HEK293 (cell line): ENCODE measurements at regions not wholly inside any gene's neighbourhood (a gene's known extent, or its start where the extent isn't known, plus 50 kb on each side); places are given as distances from the start of the nearest gene placed in this dataset.
A peak's percentile ranks its signal among the peaks of the same experiment; 100 is the strongest.

ENCODE experiments used
- CTCF ChIA-PET: fragments of 350-600 bp; formaldehyde crosslinking; extraction: SDS; loops from one replicate; lab custom pipeline; 2021; ENCODE audit warnings: antibody characterized with exemption; lab: Yijun Ruan, JAX
- POLR2A ChIA-PET: fragments of 300-600 bp; formaldehyde crosslinking; extraction: SDS; loops from one replicate; lab custom pipeline; 2020; ENCODE audit warnings: antibody characterized with exemption, inconsistent platforms; lab: Yijun Ruan, JAX
- H3K27ac ChIP-seq: fragments of 200-500 bp; sonication (Bioruptor generic); 2 replicates; pipeline ENCODE4 v1.5.1; 2014; ENCODE audit warnings: low read depth, low read length, control low read depth, inconsistent platforms; ENCODE audit errors: extremely low read depth
- H3K36me3 ChIP-seq, 2 experiments: fragments of 200-500 bp in 1 of 2; sonication (Bioruptor generic) in 1 of 2; 1 replicate in 1 of 2; 2 replicates in 1 of 2; pipeline ENCODE4 v1.5.1; 2014 to 2017; ENCODE audit warnings: inconsistent platforms in 2 of 2, low read length in 2 of 2; ENCODE audit not compliant: control insufficient read depth in 2 of 2, insufficient read depth in 1 of 2
- H3K4me1 ChIP-seq: fragments of 200-500 bp; sonication (Bioruptor generic); 2 replicates; pipeline ENCODE4 v1.5.1; 2014; ENCODE audit warnings: mild to moderate bottlenecking, low read length, inconsistent platforms; ENCODE audit not compliant: control insufficient read depth, insufficient read depth
- H3K4me3 ChIP-seq: 2 replicates; pipeline ENCODE4 v1.5.1; 2011; ENCODE audit warnings: low read depth, mild to moderate bottlenecking, control low read depth, low read length, moderate library complexity
- H3K9me3 ChIP-seq: fragments of 200-500 bp; sonication (Bioruptor generic); 2 replicates; pipeline ENCODE4 v1.5.1; 2014; ENCODE audit warnings: low read depth, low read length, inconsistent platforms; ENCODE audit not compliant: control insufficient read depth, insufficient read depth
- ATF2 ChIP-seq: fragments of 450-650 bp; formaldehyde crosslinking; IDR thresholded peaks from 2 replicates; pipeline ENCODE4 v1.5.1; 2016; ENCODE audit warnings: missing biosample characterization, missing genetic modification characterization, low read depth
- BCL11B ChIP-seq: fragments of 450-650 bp; formaldehyde crosslinking; IDR thresholded peaks from 2 replicates; pipeline ENCODE4 v1.5.1; 2016; ENCODE audit warnings: low read depth, missing biosample characterization, missing genetic modification characterization
- KLF17 ChIP-seq: fragments of 450-650 bp; formaldehyde crosslinking; IDR thresholded peaks from 2 replicates; pipeline ENCODE4 v1.5.1; 2016; ENCODE audit warnings: missing biosample characterization, missing genetic modification characterization
- KLF9 ChIP-seq: fragments of 450-650 bp; formaldehyde crosslinking; IDR thresholded peaks from 2 replicates; pipeline ENCODE4 v1.5.1; 2016; ENCODE audit warnings: missing biosample characterization, missing genetic modification characterization, low read depth
- MEIS1 ChIP-seq: sonication (generic); formaldehyde crosslinking; IDR thresholded peaks from 2 replicates; pipeline ENCODE4 v1.8.1; 2022; ENCODE audit warnings: missing genetic modification reagents, mild to moderate bottlenecking, borderline replicate concordance
- MYNN ChIP-seq: fragments of 450-650 bp; formaldehyde crosslinking; IDR thresholded peaks from 2 replicates; pipeline ENCODE4 v1.5.1; 2016; ENCODE audit warnings: missing biosample characterization, missing genetic modification characterization, borderline replicate concordance
- OSR2 ChIP-seq: fragments of 450-650 bp; formaldehyde crosslinking; IDR thresholded peaks from 2 replicates; pipeline ENCODE4 v1.5.1; 2016; ENCODE audit warnings: missing biosample characterization, missing genetic modification characterization
- PATZ1 ChIP-seq: fragments of 450-650 bp; formaldehyde crosslinking; IDR thresholded peaks from 2 replicates; pipeline ENCODE4 v1.5.1; 2016; ENCODE audit warnings: missing biosample characterization, missing genetic modification characterization
- SP3 ChIP-seq: fragments of 450-650 bp; formaldehyde crosslinking; IDR thresholded peaks from 2 replicates; pipeline ENCODE4 v1.5.1; 2016; ENCODE audit warnings: missing biosample characterization, missing genetic modification characterization
- YY2 ChIP-seq: fragments of 450-650 bp; formaldehyde crosslinking; IDR thresholded peaks from 2 replicates; pipeline ENCODE4 v1.5.1; 2016; ENCODE audit warnings: missing biosample characterization, missing genetic modification characterization
- ZEB2 ChIP-seq: fragments of 450-650 bp; formaldehyde crosslinking; IDR thresholded peaks from 2 replicates; pipeline ENCODE4 v1.5.1; 2016; ENCODE audit warnings: missing biosample characterization, missing genetic modification characterization
- ZNF140 ChIP-seq: fragments of 450-650 bp; formaldehyde crosslinking; IDR thresholded peaks from 2 replicates; pipeline ENCODE4 v1.5.1; 2016; ENCODE audit warnings: missing biosample characterization, missing genetic modification characterization
- ZNF24 ChIP-seq: fragments of 450-650 bp; formaldehyde crosslinking; IDR thresholded peaks from 2 replicates; pipeline ENCODE4 v1.5.1; 2016; ENCODE audit warnings: missing biosample characterization, missing genetic modification characterization
- ZNF302 ChIP-seq: fragments of 450-650 bp; formaldehyde crosslinking; IDR thresholded peaks from 2 replicates; pipeline ENCODE4 v1.5.1; 2016; ENCODE audit warnings: missing biosample characterization, missing genetic modification characterization, low read depth
- ZNF398 ChIP-seq: fragments of 450-650 bp; formaldehyde crosslinking; IDR thresholded peaks from 2 replicates; pipeline ENCODE4 v1.5.1; 2017; ENCODE audit warnings: missing biosample characterization, missing genetic modification characterization
- ZNF555 ChIP-seq: fragments of 450-650 bp; formaldehyde crosslinking; conservative IDR thresholded peaks from 2 replicates; pipeline ENCODE4 v1.5.1; 2017; ENCODE audit warnings: missing biosample characterization, mild to moderate bottlenecking, missing genetic modification characterization, inconsistent platforms
- ZNF639 ChIP-seq: fragments of 450-650 bp; formaldehyde crosslinking; IDR thresholded peaks from 2 replicates; pipeline ENCODE4 v1.5.1; 2016; ENCODE audit warnings: missing biosample characterization, missing genetic modification characterization
- ZNF654 ChIP-seq: fragments of 450-650 bp; formaldehyde crosslinking; IDR thresholded peaks from 2 replicates; pipeline ENCODE4 v1.5.1; 2016; ENCODE audit warnings: low read depth, missing biosample characterization, missing genetic modification characterization
- ZNF785 ChIP-seq: fragments of 450-650 bp; formaldehyde crosslinking; IDR thresholded peaks from 2 replicates; pipeline ENCODE4 v1.5.1; 2016; ENCODE audit warnings: missing biosample characterization, missing genetic modification characterization

GRCh38 chr18:75984853-75985252 is 510.2 kb downstream of the ZNF516 start:
- ChIA-PET POLR2A (no interaction called here), CTCF (no interaction called here)
- no peaks in the 10 kb centered on the region for H3K9me3 ChIP-seq

GRCh38 chr18:75981102-75981501 is 513.9 kb downstream of the ZNF516 start:
- no peaks in the 10 kb centered on the region for H3K9me3 ChIP-seq
- no peak overlapping the region for H3K4me3 ChIP-seq
- H3K36me3 ChIP-seq, result no peaks in the 10 kb centered on the region
- H3K4me1 ChIP-seq, result no peaks in the 10 kb centered on the region
- no peak overlapping the region for H3K27ac ChIP-seq
- no peak for TF ChIP-seq KLF17 (tag by site-specific recombination)
- TF ChIP-seq ZNF24 (tag by site-specific recombination), result no peak
- TF ChIP-seq ZNF654 (tag by site-specific recombination), result no peak
- peak; percentile 45; the same call in 1 of the 2 replicates for TF ChIP-seq ATF2
- TF ChIP-seq, all 188 proteins: peak for 1
- ChIA-PET CTCF (interaction anchor here (0.7 to 0.9 kb wide), 2 partner anchors 10 to 14 kb away, joined by 3 read pairs; no protein-coding TSS in a partner anchor), POLR2A (no interaction called here)

More at GRCh38 chr18:75984853-75985252, 510.2 kb downstream of the ZNF516 start:
- no peak overlapping the region for H3K4me3 ChIP-seq
- H3K27ac ChIP-seq, result no peak overlapping the region
- no peak for TF ChIP-seq BCL11B (tag by site-specific recombination)
- no peak for TF ChIP-seq SP3 (tag by site-specific recombination)
- TF ChIP-seq ZNF785 (tag by site-specific recombination), result no peak
- TF ChIP-seq KLF9, result no peak
- no peak for TF ChIP-seq OSR2 (tag by site-specific recombination)
- TF ChIP-seq YY2 (tag by site-specific recombination), result no peak
- H3K4me1 ChIP-seq, result no peaks in the 10 kb centered on the region
- no peaks in the 10 kb centered on the region for H3K36me3 ChIP-seq

- ChIA-PET CTCF (interaction anchor here (0.5 kb wide), 1 partner anchor 14 kb away, joined by 3 read pairs; no protein-coding TSS in a partner anchor), POLR2A (no interaction called here)
- H3K4me1 ChIP-seq, result no peaks in the 10 kb centered on the region
- H3K36me3 ChIP-seq, result no peaks in the 10 kb centered on the region
- TF ChIP-seq ZNF398 (tag by site-specific recombination) (no peak), ATF2 (peak; percentile 67; the same call in 1 of the 2 replicates)
- TF ChIP-seq, all 188 proteins: peak for 1
- H3K9me3 ChIP-seq, result no peaks in the 10 kb centered on the region
- no peak overlapping the region for H3K4me3 ChIP-seq
- no peak overlapping the region for H3K27ac ChIP-seq
Observed at GRCh38 chr18:75977081-75977480, 518.0 kb downstream of the ZNF516 start.

GRCh38 chr18:75970212-75970611 is 524.8 kb downstream of the ZNF516 start:
- CTCF ChIA-PET, result no interaction called here
- Histone ChIP-seq H3K4me3 (no peak overlapping the region), H3K36me3 (no peaks in the 10 kb centered on the region)
- TF ChIP-seq ZNF140 (tag by site-specific recombination) (no peak), ZEB2 (tag by site-specific recombination) (no peak), MEIS1 (no peak), ZNF555 (no peak), ZNF639 (tag by site-specific recombination) (no peak), ZNF302 (no peak), MYNN (no peak), PATZ1 (tag by site-specific recombination) (no peak)
- TF ChIP-seq, all 188 proteins: peak for 0
- no peaks in the 10 kb centered on the region for H3K4me1 ChIP-seq
- no peak overlapping the region for H3K27ac ChIP-seq
- POLR2A ChIA-PET, result no interaction called here
- no peaks in the 10 kb centered on the region for H3K9me3 ChIP-seq
